ENCODE measurements at regions not wholly inside any gene's neighbourhood (a gene's known extent, or its start where the extent isn't known, plus 50 kb on each side); places are given as distances from the start of the nearest gene placed in this dataset.
"Not testable (repeated sequence)": the region's sequence is repeated elsewhere in the genome, so short reads cannot be mapped to it uniquely, and the experiment has no call there.

DNA sequence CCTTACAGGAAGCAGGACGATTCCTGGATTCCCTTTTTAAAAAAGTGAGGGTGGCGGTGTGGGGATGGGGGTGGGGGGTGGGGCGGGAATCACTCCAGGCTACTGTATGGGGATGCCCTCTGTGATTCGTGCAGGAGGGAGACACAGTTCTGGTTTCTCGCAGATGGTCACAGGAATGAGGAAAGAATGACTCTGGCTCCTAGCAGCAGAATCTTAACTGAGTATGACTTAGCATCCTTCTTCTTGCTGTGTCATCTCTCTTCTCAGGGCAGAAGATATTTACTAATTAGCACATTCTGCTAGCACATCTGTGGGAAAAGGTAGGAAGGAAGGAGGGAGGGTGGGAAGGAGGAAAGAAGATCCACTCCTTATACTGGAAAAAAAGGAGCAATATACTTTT is 78.8 kb upstream of the GPR39 start:
- TF ChIP-seq, protein P1, sequence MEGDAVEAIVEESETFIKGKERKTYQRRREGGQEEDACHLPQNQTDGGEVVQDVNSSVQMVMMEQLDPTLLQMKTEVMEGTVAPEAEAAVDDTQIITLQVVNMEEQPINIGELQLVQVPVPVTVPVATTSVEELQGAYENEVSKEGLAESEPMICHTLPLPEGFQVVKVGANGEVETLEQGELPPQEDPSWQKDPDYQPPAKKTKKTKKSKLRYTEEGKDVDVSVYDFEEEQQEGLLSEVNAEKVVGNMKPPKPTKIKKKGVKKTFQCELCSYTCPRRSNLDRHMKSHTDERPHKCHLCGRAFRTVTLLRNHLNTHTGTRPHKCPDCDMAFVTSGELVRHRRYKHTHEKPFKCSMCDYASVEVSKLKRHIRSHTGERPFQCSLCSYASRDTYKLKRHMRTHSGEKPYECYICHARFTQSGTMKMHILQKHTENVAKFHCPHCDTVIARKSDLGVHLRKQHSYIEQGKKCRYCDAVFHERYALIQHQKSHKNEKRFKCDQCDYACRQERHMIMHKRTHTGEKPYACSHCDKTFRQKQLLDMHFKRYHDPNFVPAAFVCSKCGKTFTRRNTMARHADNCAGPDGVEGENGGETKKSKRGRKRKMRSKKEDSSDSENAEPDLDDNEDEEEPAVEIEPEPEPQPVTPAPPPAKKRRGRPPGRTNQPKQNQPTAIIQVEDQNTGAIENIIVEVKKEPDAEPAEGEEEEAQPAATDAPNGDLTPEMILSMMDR (IDR thresholded peaks at IDR 0.05 in 8 of 11, conservative IDR thresholded peaks at IDR 0.05 in 3 of 11) = not testable (repeated sequence)
- not testable (repeated sequence) for TF ChIP-seq POLR2A, POLR2AphosphoS5 (IDR thresholded peaks at IDR 0.05)

Measured in spleen (tissue), 7 donors.